ENCODE measurements at regions not wholly inside any gene's neighbourhood (a gene's known extent, or its start where the extent isn't known, plus 50 kb on each side); places are given as distances from the start of the nearest gene placed in this dataset.

GRCh38 chr3:65268426-65268825 lies 580.6 kb upstream of the ADAMTS9 start:
- no peak for TF ChIP-seq FOXM1 (IDR thresholded peaks at IDR 0.05; ENCODE audit: borderline replicate concordance)
- no peak for TF ChIP-seq NFRKB (IDR thresholded peaks at IDR 0.05)
- no peak for TF ChIP-seq L3MBTL2 (conservative IDR thresholded peaks at IDR 0.05)
- TF ChIP-seq HDGF (IDR thresholded peaks at IDR 0.05; ENCODE audit: borderline replicate concordance) = no peak
- TF ChIP-seq CTBP1 (IDR thresholded peaks at IDR 0.05; ENCODE audit: borderline replicate concordance) = no peak
- no peak for TF ChIP-seq SUZ12 (IDR thresholded peaks at IDR 0.05)
- TF ChIP-seq ELF4 (IDR thresholded peaks at IDR 0.05) = no peak
- no peak for TF ChIP-seq TARDBP (IDR thresholded peaks at IDR 0.05)
- TF ChIP-seq BHLHE40 (IDR thresholded peaks at IDR 0.05; ENCODE audit: borderline replicate concordance) = no peak

Measured in HEK293T (cell line).